ENCODE measurements at regions not wholly inside any gene's neighbourhood (a gene's known extent, or its start where the extent isn't known, plus 50 kb on each side); places are given as distances from the start of the nearest gene placed in this dataset.

- TF ChIP-seq POLR2A (IDR thresholded peaks at IDR 0.05; ENCODE audit: low read length) (no peak), GATA1 (IDR thresholded peaks at IDR 0.05; ENCODE audit: low read depth, low read length) (no peak)
These were observed 652.6 kb downstream of the CCDC171 start for GRCh38 chr9:16205455-16205854.
